SU-DHL-6 (cell line): ENCODE measurements at regions not wholly inside any gene's neighbourhood (a gene's known extent, or its start where the extent isn't known, plus 50 kb on each side); places are given as distances from the start of the nearest gene placed in this dataset.

ENCODE experiments used
- EZH2phosphoT487 ChIP-seq: fragments of 200-600 bp; sonication (generic), shearing (Covaris generic); conservative IDR thresholded peaks from 2 replicates; pipeline ENCODE4 v1.6.1; 2018; ENCODE audit warnings: mild to moderate bottlenecking, antibody characterized with exemption, low read length, moderate library complexity, mixed read lengths
- TF ChIP-seq, protein P1 (sequence below): fragments of 200-600 bp; sonication (generic); IDR thresholded peaks from one replicate; pipeline ENCODE4 v1.5.1; 2017; ENCODE audit warnings: antibody characterized with exemption, mild to moderate bottlenecking, low read length, moderate library complexity; ENCODE audit not compliant: insufficient read depth, poor library complexity, severe bottlenecking

DNA sequence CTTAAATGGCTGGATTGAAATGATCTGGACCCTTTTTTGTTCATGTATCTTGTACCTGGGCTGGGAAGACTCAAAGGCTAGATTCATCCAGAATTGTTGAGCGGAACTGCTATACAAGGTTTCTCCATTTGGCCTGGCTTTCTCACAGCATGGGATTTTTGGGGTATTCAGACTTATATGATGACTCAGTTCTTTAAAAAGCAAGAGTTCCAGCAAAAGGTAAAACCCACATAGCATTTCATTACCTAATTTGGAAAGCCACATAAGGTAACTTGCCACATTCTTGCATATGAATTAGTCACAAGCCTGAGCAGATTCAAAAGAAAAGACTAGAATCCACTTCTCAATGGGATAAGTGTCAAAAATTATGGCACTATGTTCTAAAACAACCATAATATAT lies 137.4 kb downstream of the HGF start:
- TF ChIP-seq, protein P1, sequence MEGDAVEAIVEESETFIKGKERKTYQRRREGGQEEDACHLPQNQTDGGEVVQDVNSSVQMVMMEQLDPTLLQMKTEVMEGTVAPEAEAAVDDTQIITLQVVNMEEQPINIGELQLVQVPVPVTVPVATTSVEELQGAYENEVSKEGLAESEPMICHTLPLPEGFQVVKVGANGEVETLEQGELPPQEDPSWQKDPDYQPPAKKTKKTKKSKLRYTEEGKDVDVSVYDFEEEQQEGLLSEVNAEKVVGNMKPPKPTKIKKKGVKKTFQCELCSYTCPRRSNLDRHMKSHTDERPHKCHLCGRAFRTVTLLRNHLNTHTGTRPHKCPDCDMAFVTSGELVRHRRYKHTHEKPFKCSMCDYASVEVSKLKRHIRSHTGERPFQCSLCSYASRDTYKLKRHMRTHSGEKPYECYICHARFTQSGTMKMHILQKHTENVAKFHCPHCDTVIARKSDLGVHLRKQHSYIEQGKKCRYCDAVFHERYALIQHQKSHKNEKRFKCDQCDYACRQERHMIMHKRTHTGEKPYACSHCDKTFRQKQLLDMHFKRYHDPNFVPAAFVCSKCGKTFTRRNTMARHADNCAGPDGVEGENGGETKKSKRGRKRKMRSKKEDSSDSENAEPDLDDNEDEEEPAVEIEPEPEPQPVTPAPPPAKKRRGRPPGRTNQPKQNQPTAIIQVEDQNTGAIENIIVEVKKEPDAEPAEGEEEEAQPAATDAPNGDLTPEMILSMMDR: no peak
- TF ChIP-seq EZH2phosphoT487: no peak
